Hepatocyte (in vitro differentiated cells): ENCODE measurements at regions not wholly inside any gene's neighbourhood (a gene's known extent, or its start where the extent isn't known, plus 50 kb on each side); places are given as distances from the start of the nearest gene placed in this dataset.

Experiments
- DNase-seq: peaks from one replicate; pipeline ENCODE4 v3.0.0-alpha.2; 2016; ENCODE audit warnings: low spot score
- H2AFZ ChIP-seq: fragments of 200-600 bp; sonication (generic); 2 replicates; pipeline ENCODE4 v1.6.0; 2016; ENCODE audit warnings: antibody characterized with exemption, mild to moderate bottlenecking
- H3K27ac ChIP-seq: fragments of 200-600 bp; sonication (generic); 2 replicates; pipeline ENCODE4 v1.5.1; 2016; ENCODE audit warnings: mild to moderate bottlenecking
- H3K27me3 ChIP-seq: fragments of 200-600 bp; sonication (generic); 2 replicates; pipeline ENCODE4 v1.6.1; 2016
- H3K36me3 ChIP-seq: fragments of 200-600 bp; sonication (generic); replicated peaks from 2 replicates; pipeline ENCODE4 v1.5.1; 2016; ENCODE audit warnings: low read depth; ENCODE audit not compliant: insufficient read depth
- H3K4me1 ChIP-seq: fragments of 200-600 bp; sonication (generic); 2 replicates; pipeline ENCODE4 v1.5.1; 2016; ENCODE audit warnings: mild to moderate bottlenecking, moderate library complexity; ENCODE audit not compliant: insufficient read depth
- H3K4me2 ChIP-seq: fragments of 200-600 bp; sonication (generic); 2 replicates; pipeline ENCODE4 v1.6.0; 2016
- H3K4me3 ChIP-seq: fragments of 200-600 bp; sonication (generic); 2 replicates; pipeline ENCODE4 v1.5.1; 2016; ENCODE audit warnings: mild to moderate bottlenecking
- H3K79me2 ChIP-seq: fragments of 200-600 bp; sonication (generic); 2 replicates; pipeline ENCODE4 v1.6.0; 2017; ENCODE audit warnings: mild to moderate bottlenecking
- H3K9me2 ChIP-seq: fragments of 200-600 bp; sonication (generic); replicated peaks from 2 replicates; pipeline ENCODE4 v1.6.0; 2017; ENCODE audit warnings: mild to moderate bottlenecking; ENCODE audit not compliant: insufficient read depth
- H3K9me3 ChIP-seq: fragments of 200-600 bp; sonication (generic); 2 replicates; pipeline ENCODE4 v1.5.1; 2016; ENCODE audit warnings: low read depth, mild to moderate bottlenecking
- H4K20me1 ChIP-seq: fragments of 200-600 bp; sonication (generic); 2 replicates; pipeline ENCODE4 v1.6.0; 2016; ENCODE audit warnings: mild to moderate bottlenecking; ENCODE audit not compliant: insufficient read depth, poor library complexity, severe bottlenecking
- EZH2 ChIP-seq: fragments of 200-600 bp; sonication (generic); IDR thresholded peaks from 2 replicates; pipeline ENCODE4 v1.6.1; 2016; ENCODE audit warnings: antibody characterized with exemption, mild to moderate bottlenecking, borderline replicate concordance
- EZH2phosphoT487 ChIP-seq: fragments of 200-600 bp; sonication (generic); IDR thresholded peaks from one replicate; pipeline ENCODE4 v1.6.1; 2018; ENCODE audit warnings: antibody characterized with exemption, mild to moderate bottlenecking, low read depth, moderate library complexity; ENCODE audit not compliant: unreplicated experiment, severe bottlenecking
- WGBS: methylation state at CpG from one replicate; pipeline ENCODE4 v1.1.6; 2016; ENCODE audit warnings: low lambda C conversion rate; ENCODE audit errors: missing lambda C conversion rate; 5-methylcytosine and 5-hydroxymethylcytosine counted together
- TF ChIP-seq, protein P1 (sequence below): fragments of 200-600 bp; sonication (generic); IDR thresholded peaks from 2 replicates; pipeline ENCODE4 v1.5.1; 2016; ENCODE audit warnings: antibody characterized with exemption, mild to moderate bottlenecking; ENCODE audit not compliant: poor library complexity

DNA sequence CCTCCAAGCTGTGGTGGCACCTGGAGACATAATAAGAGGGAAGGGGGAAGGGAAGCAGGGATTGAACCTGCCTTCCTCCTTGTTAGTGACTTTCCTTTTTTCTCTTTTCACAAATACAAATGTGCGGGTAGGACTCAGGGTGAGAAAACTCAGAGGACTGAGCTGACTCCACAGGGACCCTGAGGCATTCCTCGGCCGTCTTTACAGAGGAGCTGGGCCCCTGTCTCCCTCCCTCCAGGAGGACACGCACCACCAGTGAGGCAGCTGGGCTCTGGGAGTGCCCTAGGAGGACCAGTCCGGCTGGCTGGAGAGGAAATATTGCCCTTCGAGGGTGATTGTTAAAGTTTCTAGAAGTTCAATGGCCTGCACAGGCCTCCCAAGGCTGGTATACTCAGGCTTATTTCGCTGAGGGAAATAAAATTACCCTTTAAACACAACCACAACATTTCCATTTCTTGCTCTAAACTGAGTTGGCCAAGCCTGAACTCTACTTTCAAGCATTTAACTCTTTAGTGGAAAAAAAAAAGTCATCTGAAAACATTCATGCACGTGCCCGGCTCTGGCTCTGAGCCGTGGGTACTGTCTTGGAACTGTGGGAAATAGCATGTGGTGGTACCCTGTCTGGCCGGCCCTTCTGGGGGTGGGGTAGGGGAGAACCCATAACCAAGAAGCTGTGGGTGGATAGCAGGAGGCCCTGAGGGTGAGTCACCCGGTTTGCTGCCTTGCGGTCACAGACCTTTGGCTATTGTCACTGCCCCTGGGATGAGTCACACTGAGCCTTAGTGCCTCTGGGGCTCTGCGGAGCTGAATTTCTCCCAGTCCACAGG is 116.0 kb downstream of the COPS8 start:
- Histone ChIP-seq H2AFZ (peak overlapping the region; percentile 39), H3K9me2 (no peaks in the 10 kb centered on the region), H3K4me2 (peak overlapping the region; percentile 22), H3K27me3 (no peaks in the 10 kb centered on the region), H3K4me1 (peaks cover 43% of the 10 kb centered on the region), H3K4me3 (no peak overlapping the region), H4K20me1 (no peaks in the 10 kb centered on the region), H3K36me3 (no peaks in the 10 kb centered on the region), H3K79me2 (no peaks in the 10 kb centered on the region), H3K27ac (peak overlapping the region; percentile 85), H3K9me3 (no peaks in the 10 kb centered on the region)
- TF ChIP-seq EZH2phosphoT487 (no peak), EZH2 (no peak)
- TF ChIP-seq, protein P1, sequence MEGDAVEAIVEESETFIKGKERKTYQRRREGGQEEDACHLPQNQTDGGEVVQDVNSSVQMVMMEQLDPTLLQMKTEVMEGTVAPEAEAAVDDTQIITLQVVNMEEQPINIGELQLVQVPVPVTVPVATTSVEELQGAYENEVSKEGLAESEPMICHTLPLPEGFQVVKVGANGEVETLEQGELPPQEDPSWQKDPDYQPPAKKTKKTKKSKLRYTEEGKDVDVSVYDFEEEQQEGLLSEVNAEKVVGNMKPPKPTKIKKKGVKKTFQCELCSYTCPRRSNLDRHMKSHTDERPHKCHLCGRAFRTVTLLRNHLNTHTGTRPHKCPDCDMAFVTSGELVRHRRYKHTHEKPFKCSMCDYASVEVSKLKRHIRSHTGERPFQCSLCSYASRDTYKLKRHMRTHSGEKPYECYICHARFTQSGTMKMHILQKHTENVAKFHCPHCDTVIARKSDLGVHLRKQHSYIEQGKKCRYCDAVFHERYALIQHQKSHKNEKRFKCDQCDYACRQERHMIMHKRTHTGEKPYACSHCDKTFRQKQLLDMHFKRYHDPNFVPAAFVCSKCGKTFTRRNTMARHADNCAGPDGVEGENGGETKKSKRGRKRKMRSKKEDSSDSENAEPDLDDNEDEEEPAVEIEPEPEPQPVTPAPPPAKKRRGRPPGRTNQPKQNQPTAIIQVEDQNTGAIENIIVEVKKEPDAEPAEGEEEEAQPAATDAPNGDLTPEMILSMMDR: no peak
- DNase-seq: peak; percentile 73
- 50% methylated on average over 14 of the region's 14 CpGs for WGBS

DNA sequence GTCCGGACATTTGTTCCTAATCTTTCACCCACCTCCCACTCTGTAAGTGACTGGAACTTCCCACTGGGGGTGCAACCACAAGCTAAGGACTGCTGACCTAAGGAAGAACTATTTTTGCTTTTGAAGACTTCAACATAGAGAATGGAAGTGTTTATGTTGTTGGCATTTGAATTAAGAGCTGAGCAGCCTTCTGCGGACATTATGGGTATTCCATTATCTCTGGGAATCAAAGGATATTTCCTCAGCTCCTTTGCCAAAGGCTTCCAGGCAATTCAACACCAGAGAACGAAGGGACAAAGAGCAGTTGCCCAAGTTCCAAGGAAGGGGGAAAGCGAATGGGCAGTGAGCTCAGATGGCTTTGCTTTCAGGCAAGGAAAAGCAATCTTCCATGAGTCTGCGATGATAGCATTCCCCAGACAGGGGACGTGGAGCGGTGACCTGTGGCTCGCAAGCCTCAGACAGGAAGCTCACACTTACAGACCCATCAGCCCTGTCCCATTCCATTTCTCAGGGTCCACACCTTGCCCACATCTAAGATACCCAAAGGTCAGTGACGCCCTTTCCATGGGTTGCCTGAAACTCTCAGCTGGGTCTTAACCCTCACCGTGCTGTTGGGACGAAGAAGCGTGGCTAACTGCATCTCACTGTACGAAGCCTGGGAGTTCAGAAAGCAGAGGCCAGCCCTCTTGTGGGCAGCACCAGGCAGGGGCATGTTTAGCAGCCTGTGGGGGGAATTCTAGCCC is 116.8 kb downstream of the COPS8 start:
- WGBS: 85% methylated on average over 13 of the region's 13 CpGs
- Histone ChIP-seq H3K4me1 (peaks cover 43% of the 10 kb centered on the region), H3K27ac (peak overlapping the region; percentile 85), H4K20me1 (no peaks in the 10 kb centered on the region), H3K4me2 (peak overlapping the region; percentile 22), H3K27me3 (no peaks in the 10 kb centered on the region), H3K36me3 (no peaks in the 10 kb centered on the region), H3K79me2 (no peaks in the 10 kb centered on the region), H2AFZ (no peak overlapping the region), H3K4me3 (no peak overlapping the region), H3K9me3 (no peaks in the 10 kb centered on the region), H3K9me2 (no peaks in the 10 kb centered on the region)
- TF ChIP-seq EZH2phosphoT487: no peak
- TF ChIP-seq, protein P1: no peak
- no peak for TF ChIP-seq EZH2
- DNase-seq: no peak

DNA sequence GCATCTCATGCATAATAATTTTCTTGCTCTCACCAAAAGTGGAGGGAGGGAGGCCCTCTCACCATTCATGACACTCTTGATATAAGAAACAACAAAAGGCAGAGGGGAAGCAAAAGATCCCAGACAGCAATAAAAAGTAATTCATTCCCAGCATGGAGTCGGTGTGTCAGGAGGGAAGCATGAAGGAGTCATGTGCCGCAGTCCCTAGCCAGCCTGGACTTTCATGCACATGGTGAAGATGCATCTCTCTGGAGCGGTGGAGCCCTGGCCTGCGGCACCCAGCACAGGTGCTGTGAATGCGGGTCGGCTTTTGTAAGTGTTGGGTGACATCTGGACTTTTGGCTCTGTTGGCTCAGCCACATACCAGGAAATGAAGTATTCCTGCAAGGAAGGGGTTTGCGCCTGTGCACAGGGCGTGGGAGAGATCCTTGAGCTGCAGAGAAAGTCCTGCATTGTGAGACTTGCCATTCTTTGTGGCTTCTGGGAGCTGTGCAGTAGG is 119.4 kb downstream of the COPS8 start:
- no peaks in the 10 kb centered on the region for H3K36me3 ChIP-seq
- H4K20me1 ChIP-seq: no peaks in the 10 kb centered on the region
- peak overlapping the region; percentile 41 for H3K27ac ChIP-seq
- H3K4me3 ChIP-seq: no peak overlapping the region
- H3K4me1 ChIP-seq: peaks cover 49% of the 10 kb centered on the region
- H2AFZ ChIP-seq: no peak overlapping the region
- no peaks in the 10 kb centered on the region for H3K9me3 ChIP-seq
- no peaks in the 10 kb centered on the region for H3K9me2 ChIP-seq
- no peak overlapping the region for H3K4me2 ChIP-seq
- TF ChIP-seq EZH2: no peak
- DNase-seq: no peak
- WGBS: 89% methylated on average over 8 of the region's 8 CpGs
- no peaks in the 10 kb centered on the region for H3K27me3 ChIP-seq
- no peaks in the 10 kb centered on the region for H3K79me2 ChIP-seq

DNA sequence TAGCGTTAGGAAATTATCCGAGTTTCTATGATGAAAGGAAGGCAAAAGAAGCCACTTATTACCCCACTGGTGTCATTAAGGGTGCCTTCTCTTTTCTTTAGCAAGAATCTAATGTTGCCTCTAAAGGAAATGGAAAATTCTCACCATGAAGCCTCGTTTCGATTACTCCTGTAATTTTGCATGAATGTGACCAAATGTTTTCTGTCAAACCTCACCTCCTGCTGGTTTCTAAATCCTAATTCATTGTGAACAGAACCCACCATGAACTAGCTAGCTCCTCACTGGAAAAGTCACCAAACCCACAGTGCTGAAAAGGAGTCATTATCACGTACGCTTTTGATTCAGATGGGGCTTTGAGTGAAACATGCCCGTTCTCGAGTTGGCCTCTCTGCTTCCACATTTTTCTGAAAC is 119.9 kb downstream of the COPS8 start:
- peaks cover 49% of the 10 kb centered on the region for H3K4me1 ChIP-seq
- no peaks in the 10 kb centered on the region for H3K9me2 ChIP-seq
- H3K4me2 ChIP-seq: no peak overlapping the region
- H3K27ac ChIP-seq: peak overlapping the region; percentile 41
- H3K36me3 ChIP-seq: no peaks in the 10 kb centered on the region
- H3K79me2 ChIP-seq: no peaks in the 10 kb centered on the region
- no peak overlapping the region for H3K4me3 ChIP-seq
- no peak overlapping the region for H2AFZ ChIP-seq
- H3K9me3 ChIP-seq: no peaks in the 10 kb centered on the region
- H4K20me1 ChIP-seq: no peaks in the 10 kb centered on the region
- no peaks in the 10 kb centered on the region for H3K27me3 ChIP-seq
- DNase-seq: no peak
- TF ChIP-seq EZH2phosphoT487 (no peak), EZH2 (no peak)
- TF ChIP-seq, protein P1: no peak
- WGBS: 62% methylated on average over 8 of the region's 8 CpGs
